ENCODE measurements at regions not wholly inside any gene's neighbourhood (a gene's known extent, or its start where the extent isn't known, plus 50 kb on each side); places are given as distances from the start of the nearest gene placed in this dataset.
"Not testable (repeated sequence)": the region's sequence is repeated elsewhere in the genome, so short reads cannot be mapped to it uniquely, and the experiment has no call there.

DNA sequence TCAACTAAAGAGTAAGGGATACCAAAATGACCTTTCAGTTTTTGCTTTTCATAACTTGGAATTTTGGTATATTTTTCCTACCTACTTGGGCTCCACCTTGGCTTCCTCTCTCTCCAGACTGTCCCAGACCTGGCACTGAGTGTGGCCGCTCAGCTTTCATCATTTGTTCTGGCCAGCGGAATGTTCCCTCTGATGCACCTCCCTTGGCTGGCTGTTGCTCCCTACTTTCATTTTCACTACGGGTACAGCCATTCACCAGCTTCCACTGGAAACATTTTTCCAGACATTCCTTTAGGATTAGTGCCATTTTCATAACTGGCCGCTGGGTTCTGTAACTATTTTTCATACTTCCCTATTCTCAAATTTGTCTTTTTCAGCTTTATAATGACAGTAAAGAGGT is 487.4 kb downstream of the TENT5A start:
- Mint-ChIP-seq H3K27me3 (ENCODE audit: unreplicated experiment) (no peaks in the 10 kb centered on the region), H3K4me3 (ENCODE audit: unreplicated experiment) (no peak overlapping the region), H3K36me3 (ENCODE audit: unreplicated experiment) (no peaks in the 10 kb centered on the region), H3K9me3 (ENCODE audit: unreplicated experiment) (peaks cover 1% of the 10 kb centered on the region), H3K27ac (ENCODE audit: unreplicated experiment) (no peak overlapping the region), H3K4me1 (ENCODE audit: low read depth, unreplicated experiment) (no peaks in the 10 kb centered on the region)
- no peak for DNase-seq
- no peak for TF ChIP-seq CTCF (IDR thresholded peaks at IDR 0.05; ENCODE audit: partially characterized antibody, unreplicated experiment)

DNA sequence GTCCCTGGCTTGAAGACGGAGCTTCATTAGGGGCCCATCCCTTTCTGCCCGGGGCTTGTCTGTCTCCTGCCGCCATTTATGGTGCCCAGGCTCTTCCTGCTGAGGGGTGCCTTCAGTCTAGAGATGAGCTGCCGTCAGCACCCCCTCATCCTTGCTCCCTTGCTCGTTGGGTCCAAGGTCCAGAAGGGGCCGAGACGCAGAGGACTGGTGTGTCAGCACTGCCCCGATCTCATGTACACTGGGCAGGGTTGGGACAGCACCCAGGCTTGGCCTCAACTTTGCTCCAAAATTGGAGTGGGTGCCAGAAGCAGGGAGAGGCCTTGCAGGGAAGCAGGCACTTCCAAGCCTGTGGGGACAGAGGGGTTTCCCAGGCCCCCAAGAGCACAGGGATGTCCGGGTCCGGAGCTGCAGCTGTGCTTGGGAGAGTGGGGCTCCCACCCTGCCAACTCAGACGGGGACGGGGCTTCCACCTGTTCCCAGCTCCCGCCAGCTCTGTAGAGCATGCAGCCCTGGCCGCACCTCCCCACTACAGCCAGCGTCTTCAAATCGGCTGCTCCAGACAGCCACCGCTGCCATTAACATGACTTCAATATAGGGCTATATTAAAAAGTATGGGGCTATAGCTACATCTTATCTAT is 488.8 kb downstream of the TENT5A start:
- Mint-ChIP-seq H3K9me3 (ENCODE audit: unreplicated experiment) (peaks cover 1% of the 10 kb centered on the region), H3K4me3 (ENCODE audit: unreplicated experiment) (no peak overlapping the region), H3K27me3 (ENCODE audit: unreplicated experiment) (no peaks in the 10 kb centered on the region), H3K27ac (ENCODE audit: unreplicated experiment) (no peak overlapping the region), H3K4me1 (ENCODE audit: low read depth, unreplicated experiment) (no peaks in the 10 kb centered on the region), H3K36me3 (ENCODE audit: unreplicated experiment) (no peaks in the 10 kb centered on the region)
- no peak for TF ChIP-seq CTCF (IDR thresholded peaks at IDR 0.05; ENCODE audit: partially characterized antibody, unreplicated experiment)
- no peak for DNase-seq

DNA sequence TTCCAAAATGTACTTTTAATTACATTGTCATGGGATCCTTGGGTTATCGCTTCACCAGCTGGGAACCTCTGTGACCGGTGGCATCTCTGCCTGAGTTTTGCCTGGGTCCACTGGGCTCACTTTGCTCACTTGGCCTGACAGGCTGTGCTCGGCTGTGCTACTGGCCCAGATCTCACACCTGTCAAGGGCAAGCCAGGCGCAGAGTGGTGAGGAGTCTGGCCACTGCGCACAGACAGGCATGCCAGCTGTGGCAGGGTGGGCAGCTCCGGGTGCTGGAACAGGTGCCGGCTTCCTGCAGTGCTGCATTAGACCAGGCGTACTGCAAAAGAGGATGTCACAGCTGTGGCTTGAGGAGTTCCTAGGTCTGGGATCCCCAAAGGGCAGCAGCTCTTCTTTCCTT is 489.8 kb downstream of the TENT5A start:
- Mint-ChIP-seq H3K27me3 (ENCODE audit: unreplicated experiment) (no peaks in the 10 kb centered on the region), H3K4me1 (ENCODE audit: low read depth, unreplicated experiment) (no peaks in the 10 kb centered on the region), H3K27ac (ENCODE audit: unreplicated experiment) (no peak overlapping the region), H3K4me3 (ENCODE audit: unreplicated experiment) (no peak overlapping the region), H3K9me3 (ENCODE audit: unreplicated experiment) (no peaks in the 10 kb centered on the region), H3K36me3 (ENCODE audit: unreplicated experiment) (no peaks in the 10 kb centered on the region)
- no peak for DNase-seq
- no peak for TF ChIP-seq CTCF (IDR thresholded peaks at IDR 0.05; ENCODE audit: partially characterized antibody, unreplicated experiment)

- not testable (repeated sequence) for H3K9me3 Mint-ChIP-seq (ENCODE audit: unreplicated experiment); DNase-seq; H3K4me3 Mint-ChIP-seq (ENCODE audit: unreplicated experiment); H3K27ac Mint-ChIP-seq (ENCODE audit: unreplicated experiment); H3K4me1 Mint-ChIP-seq (ENCODE audit: low read depth, unreplicated experiment); H3K27me3 Mint-ChIP-seq (ENCODE audit: unreplicated experiment); H3K36me3 Mint-ChIP-seq (ENCODE audit: unreplicated experiment)
These were observed 496.3 kb downstream of the TENT5A start for GRCh38 chr6:81256223-81256622.

GRCh38 chr6:81253821-81254220 is 498.7 kb downstream of the TENT5A start:
- Mint-ChIP-seq H3K36me3 (ENCODE audit: unreplicated experiment) (no peaks in the 10 kb centered on the region), H3K27me3 (ENCODE audit: unreplicated experiment) (no peaks in the 10 kb centered on the region), H3K4me1 (ENCODE audit: low read depth, unreplicated experiment) (no peaks in the 10 kb centered on the region), H3K9me3 (ENCODE audit: unreplicated experiment) (no peaks in the 10 kb centered on the region), H3K27ac (ENCODE audit: unreplicated experiment) (no peak overlapping the region), H3K4me3 (ENCODE audit: unreplicated experiment) (no peak overlapping the region)
- TF ChIP-seq CTCF (IDR thresholded peaks at IDR 0.05; ENCODE audit: partially characterized antibody, unreplicated experiment): no peak
- no peak for DNase-seq

All from glutamatergic neuron (in vitro differentiated cells).